GM21619 (cell line): ENCODE measurements at regions not wholly inside any gene's neighbourhood (a gene's known extent, or its start where the extent isn't known, plus 50 kb on each side); places are given as distances from the start of the nearest gene placed in this dataset.

Experiments
- ATAC-seq: cut with Tn5 transposase; IDR thresholded peaks from one replicate; pipeline ENCODE4 v1.9.1; 2021; ENCODE audit not compliant: unreplicated experiment

DNA sequence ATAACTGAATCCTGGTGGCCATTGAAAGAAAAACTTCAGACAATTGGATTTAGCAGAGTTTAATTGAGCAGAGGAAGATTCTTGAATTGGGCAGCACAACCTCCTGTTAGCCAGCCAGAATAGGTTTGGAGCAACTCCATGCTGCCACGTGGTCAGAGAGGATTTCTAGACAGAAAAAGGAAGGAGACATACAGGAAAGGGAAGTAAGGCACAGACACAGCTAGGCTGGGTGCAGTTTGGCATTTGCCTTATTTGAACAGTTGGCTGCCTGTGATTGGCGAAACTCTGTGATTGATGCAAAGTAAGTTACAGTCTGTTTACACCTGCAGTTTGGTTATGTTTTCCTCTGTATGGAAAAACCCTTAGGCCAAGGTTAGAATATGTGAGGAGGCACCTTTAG lies 85.8 kb upstream of the SPATA13 start:
- no peak for ATAC-seq

- ATAC-seq: no peak
These were observed 85.2 kb upstream of the SPATA13 start for GRCh38 chr13:24075137-24075975.

DNA sequence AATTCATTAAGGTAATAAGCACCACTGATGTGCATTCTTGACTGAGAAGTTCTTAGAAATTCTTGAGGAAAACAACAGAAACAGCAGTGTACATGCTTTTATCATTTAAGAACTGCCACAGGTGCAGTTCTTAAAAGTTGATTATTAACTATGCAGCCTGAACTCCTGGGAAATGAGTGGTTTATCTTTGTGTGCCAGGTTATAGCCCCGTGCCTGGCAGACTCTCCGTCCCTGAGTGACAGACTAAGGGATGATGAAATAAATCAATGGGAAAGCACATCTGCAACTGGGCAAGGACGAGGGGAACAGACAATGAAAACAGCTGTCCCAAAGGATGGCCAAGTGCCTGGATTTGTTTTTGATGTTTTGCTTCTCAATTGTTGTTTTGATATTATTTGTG lies 84.4 kb upstream of the SPATA13 start:
- no peak for ATAC-seq

DNA sequence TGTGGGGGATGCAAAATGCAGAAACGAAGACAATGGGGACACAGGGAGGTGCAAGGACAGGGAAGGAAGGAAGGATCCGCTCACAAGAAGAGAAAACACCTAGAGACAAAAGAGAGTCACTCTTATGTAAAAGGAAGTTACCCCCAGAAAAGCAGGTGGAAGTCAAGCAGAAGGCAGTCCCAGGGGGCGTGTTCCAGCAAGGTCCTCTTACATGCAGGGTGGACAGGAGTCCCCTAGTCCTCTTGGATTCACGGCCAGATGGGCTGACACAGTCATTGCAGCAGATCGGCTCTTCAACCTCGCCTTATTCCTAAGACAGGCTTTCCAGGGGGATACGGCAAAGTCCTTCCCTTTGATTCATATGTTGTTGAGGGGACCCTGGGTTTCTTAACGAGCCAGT lies 83.9 kb upstream of the SPATA13 start:
- no peak for ATAC-seq

DNA sequence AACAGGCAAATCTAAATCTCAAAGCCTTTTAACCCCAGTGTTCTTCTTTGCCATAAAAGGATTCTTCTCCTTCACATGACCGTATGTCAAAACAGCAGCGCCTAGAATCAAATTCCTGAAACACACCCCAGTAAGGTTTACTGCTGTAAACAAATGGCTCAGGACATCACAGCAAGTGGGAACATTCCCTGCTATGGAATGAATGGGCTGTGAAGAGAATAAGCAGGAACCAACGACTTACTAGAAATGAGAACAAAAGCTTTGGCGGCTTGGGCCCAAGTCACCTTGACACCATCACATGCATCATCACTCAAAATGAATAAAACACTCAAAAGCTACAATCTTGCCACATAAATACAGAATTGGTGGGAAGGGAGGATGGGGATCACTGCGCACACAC lies 80.4 kb upstream of the SPATA13 start:
- no peak for ATAC-seq

DNA sequence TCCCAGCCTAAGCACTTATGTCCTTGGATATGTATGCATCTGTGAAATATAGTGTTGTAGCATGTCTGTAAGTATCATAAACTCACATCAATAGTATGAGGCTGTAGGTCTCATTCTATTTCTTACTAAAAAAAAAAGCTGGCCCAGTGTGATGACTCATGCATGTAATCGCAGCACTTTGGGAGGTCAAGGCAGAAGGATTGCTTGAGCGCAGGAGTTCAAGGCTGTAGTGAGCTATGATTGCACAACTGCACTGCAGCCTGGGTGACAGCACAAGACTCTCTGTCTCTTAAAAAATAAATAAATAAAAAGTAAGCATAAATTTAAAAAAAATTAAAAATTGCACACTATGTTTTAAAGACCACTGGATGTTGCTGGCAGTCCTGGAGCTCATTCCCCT lies 79.1 kb upstream of the SPATA13 start:
- ATAC-seq: no peak

DNA sequence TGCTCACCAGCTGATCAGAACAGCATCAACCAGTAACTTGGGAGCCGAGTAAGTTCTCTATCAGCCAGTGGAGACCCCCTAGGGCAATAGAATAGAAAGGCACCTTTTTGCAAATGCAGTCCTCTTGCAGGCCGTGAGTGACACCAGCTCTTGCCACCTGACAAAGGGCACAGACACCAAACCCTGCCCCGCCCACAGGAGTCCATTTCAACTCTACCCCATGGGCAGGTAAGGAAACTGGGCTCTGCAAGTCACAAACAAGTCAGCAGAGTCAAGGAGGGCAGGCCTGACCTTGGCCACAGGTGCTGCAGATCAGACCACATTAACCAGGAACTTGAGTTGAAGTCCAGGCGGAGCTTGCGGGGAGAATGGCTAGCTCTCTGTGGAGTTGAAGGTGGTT lies 77.4 kb upstream of the SPATA13 start:
- no peak for ATAC-seq

GRCh38 chr13:24083722-24084421 lies 76.6 kb upstream of the SPATA13 start:
- ATAC-seq: no peak

- ATAC-seq: no peak
These were observed 74.9 kb upstream of the SPATA13 start for GRCh38 chr13:24085662-24086061.

- ATAC-seq: no peak
These were observed 73.9 kb upstream of the SPATA13 start for GRCh38 chr13:24086642-24087041.

- ATAC-seq: no peak
These were observed 72.8 kb upstream of the SPATA13 start for GRCh38 chr13:24087605-24088225.

DNA sequence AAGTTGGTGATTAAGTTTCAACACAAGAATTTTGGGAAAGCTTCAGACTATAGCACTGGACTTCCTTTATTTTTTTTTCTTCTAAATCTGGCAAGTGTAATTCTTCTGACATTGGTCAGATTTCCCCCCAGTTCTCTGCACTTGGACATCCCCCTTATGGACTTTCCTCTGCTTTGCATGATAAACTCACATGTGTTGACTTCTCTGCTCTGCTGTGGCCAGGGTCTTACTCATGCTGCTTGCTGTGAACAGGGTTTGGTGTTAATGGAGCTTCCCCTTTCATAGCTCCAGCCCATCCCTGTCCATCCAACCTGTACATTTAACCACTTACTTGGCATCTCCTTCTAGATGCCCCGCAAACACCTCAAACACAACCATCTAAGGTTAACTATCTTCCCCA lies 70.5 kb upstream of the SPATA13 start:
- ATAC-seq: no peak

DNA sequence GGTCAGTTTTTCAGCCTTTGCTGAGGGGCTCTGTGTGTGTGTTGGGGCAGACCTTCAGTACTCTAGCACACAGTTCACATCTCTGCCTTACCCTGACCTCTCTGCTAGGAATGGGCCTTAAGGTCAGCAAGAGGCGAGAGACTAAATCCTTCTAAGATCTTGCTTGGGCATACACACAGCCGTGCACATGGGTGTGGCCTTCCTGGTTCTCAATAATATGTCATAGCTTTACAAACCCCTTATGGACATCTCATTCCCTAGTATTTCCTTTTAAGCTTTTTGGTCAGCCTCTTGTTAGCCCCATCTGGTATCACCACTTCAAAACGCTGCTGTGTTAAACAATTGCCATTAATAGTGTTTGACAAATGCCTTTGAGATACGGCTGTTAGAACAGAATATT lies 69.4 kb upstream of the SPATA13 start:
- no peak for ATAC-seq

- ATAC-seq: no peak
These were observed 68.4 kb upstream of the SPATA13 start for GRCh38 chr13:24092108-24092507.

GRCh38 chr13:24093047-24093446 lies 67.5 kb upstream of the SPATA13 start:
- no peak for ATAC-seq

DNA sequence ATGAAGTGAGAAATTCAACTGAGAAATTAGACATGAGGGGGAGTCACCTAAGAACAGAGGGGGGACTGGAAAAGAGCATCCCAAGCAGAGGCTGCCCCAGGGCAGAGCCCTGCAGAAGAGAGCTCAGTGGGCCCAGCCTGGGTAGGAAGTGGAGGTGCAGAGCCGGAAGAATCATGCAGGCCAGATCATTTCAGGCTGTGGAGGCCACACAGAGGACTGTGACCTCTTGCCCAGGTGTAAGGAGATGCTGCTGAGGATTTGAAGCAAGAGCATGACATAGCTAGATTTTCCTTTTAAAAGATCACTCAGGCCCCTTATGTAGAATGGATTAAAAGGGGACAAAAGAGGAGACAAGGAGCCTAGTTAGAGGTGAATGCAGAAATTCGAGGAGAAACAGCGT lies 63.9 kb upstream of the SPATA13 start:
- ATAC-seq: no peak

DNA sequence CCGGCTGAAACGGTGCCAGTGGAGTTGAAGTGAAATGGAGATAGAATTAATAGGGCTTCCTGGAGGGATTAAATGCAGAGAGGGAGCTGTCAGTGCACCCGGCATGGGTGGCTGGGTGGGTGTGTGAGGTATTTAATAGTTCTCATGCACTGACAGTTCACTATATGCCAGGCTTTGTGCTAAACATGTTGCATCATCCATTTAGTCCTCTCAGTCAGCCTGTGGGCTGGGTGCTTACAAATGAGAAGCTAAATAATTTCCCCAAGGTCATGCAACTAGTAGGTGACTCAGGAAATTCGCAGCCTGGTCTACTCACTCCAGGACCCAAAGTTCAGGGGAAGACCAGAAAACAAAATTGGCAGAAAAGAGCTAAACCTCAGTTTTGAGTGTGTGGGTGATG lies 63.5 kb upstream of the SPATA13 start:
- ATAC-seq: no peak

GRCh38 chr13:24097667-24098066 lies 62.9 kb upstream of the SPATA13 start:
- ATAC-seq: no peak

GRCh38 chr13:24099490-24099889 lies 61.0 kb upstream of the SPATA13 start:
- ATAC-seq: no peak

DNA sequence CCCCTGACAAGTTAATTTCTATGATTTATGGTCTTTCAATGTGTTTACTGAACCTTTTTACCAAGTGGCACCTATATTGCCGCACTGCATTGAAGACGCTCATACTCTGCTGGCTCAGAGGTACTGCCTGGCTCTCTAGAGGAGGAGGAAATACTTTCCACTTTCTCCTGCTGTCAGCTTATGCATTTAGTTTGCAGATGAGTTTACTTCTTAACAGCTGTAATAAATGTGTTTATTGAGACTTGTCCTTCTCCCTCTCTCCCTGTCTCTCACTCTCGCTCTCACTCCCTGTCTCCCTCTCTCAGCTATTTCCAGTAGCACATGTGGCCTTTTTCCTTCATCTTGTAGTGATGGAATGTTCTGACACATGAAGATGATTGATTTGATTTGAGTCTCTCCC lies 60.3 kb upstream of the SPATA13 start:
- no peak for ATAC-seq

DNA sequence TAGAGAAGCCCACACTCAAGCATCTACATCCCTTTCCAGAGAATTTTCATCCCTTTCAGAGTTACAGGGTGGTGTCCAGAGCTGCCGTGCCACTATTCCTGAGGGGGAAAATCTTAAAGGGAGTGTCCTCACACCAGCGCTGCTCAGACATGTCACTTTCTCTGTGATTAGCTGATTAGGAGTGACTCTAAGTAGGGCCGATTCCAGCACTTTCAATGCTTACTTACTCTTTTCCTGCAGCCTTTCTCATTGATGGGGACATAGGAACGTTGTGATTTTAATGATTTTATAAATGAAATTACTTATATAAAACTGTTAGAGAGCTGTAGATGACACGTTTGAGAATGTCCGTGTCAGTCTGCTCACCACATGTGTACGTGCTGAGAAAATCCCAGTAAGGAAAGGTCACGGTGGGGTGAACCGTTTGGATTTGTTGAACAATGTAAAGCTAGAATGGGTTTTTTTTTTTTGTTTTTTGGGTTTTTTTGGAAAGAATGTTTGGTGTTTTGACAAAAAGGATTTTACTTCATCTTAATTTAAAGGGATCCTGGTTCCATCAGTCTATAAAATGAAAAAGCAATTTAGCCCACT lies 56.6 kb upstream of the SPATA13 start:
- ATAC-seq: no peak

GRCh38 chr13:24104723-24105122 lies 55.8 kb upstream of the SPATA13 start:
- no peak for ATAC-seq
